Osteoblast (primary cell): ENCODE measurements at regions not wholly inside any gene's neighbourhood (a gene's known extent, or its start where the extent isn't known, plus 50 kb on each side); places are given as distances from the start of the nearest gene placed in this dataset.

Experiments used
- DNase-seq: peaks from one replicate; pipeline ENCODE4 v3.0.0; 2011; ENCODE audit warnings: low spot score, mixed read lengths; ENCODE audit not compliant: insufficient read length; ENCODE audit errors: missing footprints
- H2AFZ ChIP-seq: 2 replicates; pipeline ENCODE4 v1.6.0; 2011; ENCODE audit warnings: mild to moderate bottlenecking, low read length
- H3K27ac ChIP-seq: 2 replicates; pipeline ENCODE4 v1.5.1; 2011; ENCODE audit warnings: mild to moderate bottlenecking, low read depth, low read length, moderate library complexity
- H3K27me3 ChIP-seq: 2 replicates; pipeline ENCODE4 v1.6.0; 2012; ENCODE audit warnings: mild to moderate bottlenecking, control low read depth, inconsistent platforms, low read length, moderate library complexity; ENCODE audit not compliant: insufficient read depth
- H3K36me3 ChIP-seq: 2 replicates; pipeline ENCODE4 v1.5.1; 2011; ENCODE audit warnings: mild to moderate bottlenecking, low read length, control low read depth, moderate library complexity; ENCODE audit not compliant: insufficient read depth
- H3K4me1 ChIP-seq: 2 replicates; pipeline ENCODE4 v1.5.1; 2011; ENCODE audit warnings: mild to moderate bottlenecking, low read length, control low read depth, moderate library complexity; ENCODE audit not compliant: insufficient read depth
- H3K4me2 ChIP-seq: 2 replicates; pipeline ENCODE4 v1.6.0; 2011; ENCODE audit warnings: mild to moderate bottlenecking, low read length; ENCODE audit not compliant: insufficient read depth
- H3K4me3 ChIP-seq: fragments of 200-600 bp; sonication (generic); 3 replicates; pipeline ENCODE4 v1.5.1; 2012; ENCODE audit warnings: mild to moderate bottlenecking, low read length, inconsistent platforms; ENCODE audit not compliant: insufficient read depth
- H3K79me2 ChIP-seq: 2 replicates; pipeline ENCODE4 v1.6.0; 2012; ENCODE audit warnings: mild to moderate bottlenecking, low read length, control low read depth, inconsistent platforms; ENCODE audit not compliant: insufficient read depth
- H3K9me3 ChIP-seq: 2 replicates; pipeline ENCODE4 v1.5.1; 2011; ENCODE audit warnings: low read depth, low read length, control low read depth
- H4K20me1 ChIP-seq: 2 replicates; pipeline ENCODE4 v1.6.0; 2012; ENCODE audit warnings: mild to moderate bottlenecking, low read length, control low read depth; ENCODE audit not compliant: insufficient read depth
- TF ChIP-seq, protein P1 (sequence below): IDR thresholded peaks from 2 replicates; pipeline ENCODE4 v1.5.1; 2011; ENCODE audit warnings: mild to moderate bottlenecking, low read depth, low read length, moderate library complexity; ENCODE audit errors: extremely low read depth

DNA sequence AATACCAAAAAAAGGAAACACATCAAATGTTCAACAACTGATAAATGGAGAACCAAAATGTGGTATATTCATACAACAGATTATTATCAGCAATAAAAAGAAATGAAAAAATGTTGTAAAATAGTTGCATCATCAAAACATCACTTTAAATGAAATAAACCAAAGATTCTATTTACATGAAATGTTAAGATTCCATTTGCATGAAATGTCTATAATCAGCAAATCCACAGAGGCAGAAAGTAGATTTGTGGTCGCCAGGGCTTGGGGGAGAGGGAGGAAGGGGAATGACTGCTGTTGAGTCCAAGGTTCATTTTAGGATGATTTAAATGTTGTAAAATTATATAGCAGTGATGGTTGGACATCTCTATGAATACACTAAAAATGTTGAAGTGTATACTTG lies 181.9 kb downstream of the RTP5 start:
- TF ChIP-seq, protein P1, sequence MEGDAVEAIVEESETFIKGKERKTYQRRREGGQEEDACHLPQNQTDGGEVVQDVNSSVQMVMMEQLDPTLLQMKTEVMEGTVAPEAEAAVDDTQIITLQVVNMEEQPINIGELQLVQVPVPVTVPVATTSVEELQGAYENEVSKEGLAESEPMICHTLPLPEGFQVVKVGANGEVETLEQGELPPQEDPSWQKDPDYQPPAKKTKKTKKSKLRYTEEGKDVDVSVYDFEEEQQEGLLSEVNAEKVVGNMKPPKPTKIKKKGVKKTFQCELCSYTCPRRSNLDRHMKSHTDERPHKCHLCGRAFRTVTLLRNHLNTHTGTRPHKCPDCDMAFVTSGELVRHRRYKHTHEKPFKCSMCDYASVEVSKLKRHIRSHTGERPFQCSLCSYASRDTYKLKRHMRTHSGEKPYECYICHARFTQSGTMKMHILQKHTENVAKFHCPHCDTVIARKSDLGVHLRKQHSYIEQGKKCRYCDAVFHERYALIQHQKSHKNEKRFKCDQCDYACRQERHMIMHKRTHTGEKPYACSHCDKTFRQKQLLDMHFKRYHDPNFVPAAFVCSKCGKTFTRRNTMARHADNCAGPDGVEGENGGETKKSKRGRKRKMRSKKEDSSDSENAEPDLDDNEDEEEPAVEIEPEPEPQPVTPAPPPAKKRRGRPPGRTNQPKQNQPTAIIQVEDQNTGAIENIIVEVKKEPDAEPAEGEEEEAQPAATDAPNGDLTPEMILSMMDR = no peak
- Histone ChIP-seq H2AFZ (no peak overlapping the region), H3K27me3 (peaks cover 20% of the 10 kb centered on the region), H3K36me3 (no peaks in the 10 kb centered on the region), H3K27ac (no peak overlapping the region), H3K4me3 (no peak overlapping the region), H4K20me1 (no peaks in the 10 kb centered on the region), H3K79me2 (no peaks in the 10 kb centered on the region), H3K4me1 (no peaks in the 10 kb centered on the region), H3K9me3 (no peaks in the 10 kb centered on the region), H3K4me2 (no peak overlapping the region)
- no peak for DNase-seq

DNA sequence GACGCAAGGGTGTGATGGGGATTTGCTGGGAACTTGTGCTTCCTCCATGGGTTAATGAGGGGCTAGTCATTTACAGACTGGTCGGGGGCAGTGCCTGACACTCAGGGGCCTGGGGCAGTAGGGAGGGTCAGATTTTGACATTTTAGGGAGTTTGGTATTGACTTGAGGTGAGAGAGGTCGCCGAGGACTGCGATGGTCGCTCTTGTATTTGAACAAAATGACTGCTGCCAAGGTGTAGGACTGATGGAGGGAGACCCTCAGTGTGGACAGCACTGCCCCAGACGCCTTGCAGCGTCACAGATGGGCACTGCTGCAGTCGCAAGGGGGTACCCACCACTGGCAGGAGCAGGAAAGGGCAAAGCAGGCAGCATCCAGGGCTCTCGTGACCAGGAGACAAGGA lies 182.9 kb downstream of the RTP5 start:
- no peaks in the 10 kb centered on the region for H3K36me3 ChIP-seq

DNA sequence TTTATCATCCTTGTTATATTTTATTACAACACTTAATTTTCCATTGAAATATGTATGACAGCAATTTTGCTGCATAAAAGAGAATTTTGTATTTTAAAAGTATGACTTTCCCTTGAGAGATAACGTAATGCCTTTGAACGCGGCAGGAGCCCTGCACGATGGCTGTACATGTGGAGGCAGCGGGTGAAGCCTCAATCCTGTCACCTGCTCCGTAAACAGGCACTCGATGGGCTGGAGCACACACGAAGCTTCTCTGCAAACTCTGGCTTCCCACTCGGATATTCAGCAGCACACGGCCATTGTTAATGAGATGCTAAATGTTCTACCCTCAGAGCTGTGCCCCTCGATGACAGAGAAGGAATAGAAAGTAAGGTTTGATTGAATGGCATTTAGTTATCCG lies 184.4 kb downstream of the RTP5 start:
- DNase-seq = no peak
- no peaks in the 10 kb centered on the region for H3K79me2 ChIP-seq
- H3K4me2 ChIP-seq = no peak overlapping the region
- no peaks in the 10 kb centered on the region for H3K9me3 ChIP-seq
- H4K20me1 ChIP-seq = no peaks in the 10 kb centered on the region
- no peaks in the 10 kb centered on the region for H3K36me3 ChIP-seq
- TF ChIP-seq, protein P1 = no peak
- peaks cover 19% of the 10 kb centered on the region for H3K27me3 ChIP-seq
- H2AFZ ChIP-seq = no peak overlapping the region
- no peak overlapping the region for H3K4me3 ChIP-seq
- H3K27ac ChIP-seq = no peak overlapping the region
- H3K4me1 ChIP-seq = no peaks in the 10 kb centered on the region

More for the DNA sequence above, 182.9 kb downstream of the RTP5 start:
- Histone ChIP-seq H3K4me1 (no peaks in the 10 kb centered on the region), H3K4me2 (no peak overlapping the region), H3K27ac (no peak overlapping the region), H3K79me2 (no peaks in the 10 kb centered on the region), H2AFZ (no peak overlapping the region), H3K27me3 (peaks cover 29% of the 10 kb centered on the region), H4K20me1 (no peaks in the 10 kb centered on the region), H3K9me3 (no peaks in the 10 kb centered on the region), H3K4me3 (no peak overlapping the region)
- TF ChIP-seq, protein P1 = no peak
- DNase-seq = no peak

DNA sequence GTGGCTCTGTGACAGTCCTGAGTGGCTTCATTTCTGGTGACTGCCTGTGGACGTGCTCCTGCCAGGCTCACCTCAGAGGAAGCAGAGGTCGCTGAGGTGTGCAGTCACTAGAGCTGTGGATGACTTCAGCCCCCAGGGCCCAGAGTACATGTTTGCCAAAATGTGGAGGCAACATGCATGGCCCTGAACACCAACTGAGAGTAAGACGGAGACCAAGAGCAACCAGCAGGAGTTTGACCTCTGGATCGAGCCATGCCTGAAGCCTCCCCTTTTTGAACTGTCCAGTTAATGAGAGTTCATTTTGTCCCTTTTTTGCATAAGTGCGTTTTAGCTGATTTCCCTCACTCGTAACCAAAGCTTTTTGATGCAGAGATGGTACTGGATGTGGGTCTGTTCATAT lies 184.9 kb downstream of the RTP5 start:
- H3K4me3 ChIP-seq = no peak overlapping the region
- no peaks in the 10 kb centered on the region for H3K36me3 ChIP-seq
- no peak overlapping the region for H3K4me2 ChIP-seq
- DNase-seq = no peak
- no peaks in the 10 kb centered on the region for H3K79me2 ChIP-seq
- H3K27ac ChIP-seq = no peak overlapping the region
- no peak overlapping the region for H2AFZ ChIP-seq
- H3K27me3 ChIP-seq = peaks cover 19% of the 10 kb centered on the region
- H4K20me1 ChIP-seq = no peaks in the 10 kb centered on the region
- H3K9me3 ChIP-seq = no peaks in the 10 kb centered on the region
- H3K4me1 ChIP-seq = no peaks in the 10 kb centered on the region
- TF ChIP-seq, protein P1 = no peak
